ENCODE measurements at regions not wholly inside any gene's neighbourhood (a gene's known extent, or its start where the extent isn't known, plus 50 kb on each side); places are given as distances from the start of the nearest gene placed in this dataset.

GRCh38 chr12:88805692-88806091, 225.4 kb upstream of the KITLG start:
- TF ChIP-seq CTCF (IDR thresholded peaks at IDR 0.05) (no peak), POLR2A (IDR thresholded peaks at IDR 0.05) (no peak)
